GM23338 (cell line): ENCODE measurements at regions not wholly inside any gene's neighbourhood (a gene's known extent, or its start where the extent isn't known, plus 50 kb on each side); places are given as distances from the start of the nearest gene placed in this dataset.
"Not testable (repeated sequence)": the region's sequence is repeated elsewhere in the genome, so short reads cannot be mapped to it uniquely, and the experiment has no call there.

Experiments used
- CREB1 ChIP-seq: fragments of 250-450 bp; sonication (Bioruptor Pico); IDR thresholded peaks from 2 replicates; pipeline ENCODE4 v1.5.0; 2020; ENCODE audit warnings: low read depth, mild to moderate bottlenecking, moderate library complexity
- EZH2 ChIP-seq: fragments of 200-600 bp; sonication (generic); IDR thresholded peaks from one replicate; pipeline ENCODE4 v1.8.0; 2017; ENCODE audit warnings: antibody characterized with exemption, mild to moderate bottlenecking, low read depth; ENCODE audit not compliant: unreplicated experiment
- EZH2phosphoT487 ChIP-seq: fragments of 200-600 bp; sonication (generic); IDR thresholded peaks from one replicate; pipeline ENCODE4 v1.8.1; 2018; ENCODE audit warnings: antibody characterized with exemption; ENCODE audit not compliant: unreplicated experiment
- JUNB ChIP-seq: IDR thresholded peaks from one replicate; pipeline ENCODE4 v1.6.1; 2016; ENCODE audit warnings: antibody characterized with exemption; ENCODE audit not compliant: unreplicated experiment
- NANOG ChIP-seq: IDR thresholded peaks from 2 replicates; pipeline ENCODE4 v1.6.1; 2016; ENCODE audit warnings: antibody characterized with exemption, borderline replicate concordance
- POLR2AphosphoS5 ChIP-seq: IDR thresholded peaks from 2 replicates; pipeline ENCODE4 v1.6.1; 2016; ENCODE audit warnings: antibody characterized with exemption, low read depth
- TF ChIP-seq, protein P1 (sequence below): IDR thresholded peaks from 2 replicates; pipeline ENCODE4 v1.6.1; 2016; ENCODE audit warnings: antibody characterized with exemption
- TF ChIP-seq, protein P2 (sequence below), 2 experiments: fragments of 200-600 bp in 1 of 2; sonication (generic) in 1 of 2; conservative IDR thresholded peaks; 2 replicates each; pipeline versions ENCODE4 v1.5.1 to v1.6.1; 2016 to 2017; ENCODE audit warnings: antibody characterized with exemption in 2 of 2, low read depth in 2 of 2, mild to moderate bottlenecking in 2 of 2, moderate library complexity in 1 of 2

DNA sequence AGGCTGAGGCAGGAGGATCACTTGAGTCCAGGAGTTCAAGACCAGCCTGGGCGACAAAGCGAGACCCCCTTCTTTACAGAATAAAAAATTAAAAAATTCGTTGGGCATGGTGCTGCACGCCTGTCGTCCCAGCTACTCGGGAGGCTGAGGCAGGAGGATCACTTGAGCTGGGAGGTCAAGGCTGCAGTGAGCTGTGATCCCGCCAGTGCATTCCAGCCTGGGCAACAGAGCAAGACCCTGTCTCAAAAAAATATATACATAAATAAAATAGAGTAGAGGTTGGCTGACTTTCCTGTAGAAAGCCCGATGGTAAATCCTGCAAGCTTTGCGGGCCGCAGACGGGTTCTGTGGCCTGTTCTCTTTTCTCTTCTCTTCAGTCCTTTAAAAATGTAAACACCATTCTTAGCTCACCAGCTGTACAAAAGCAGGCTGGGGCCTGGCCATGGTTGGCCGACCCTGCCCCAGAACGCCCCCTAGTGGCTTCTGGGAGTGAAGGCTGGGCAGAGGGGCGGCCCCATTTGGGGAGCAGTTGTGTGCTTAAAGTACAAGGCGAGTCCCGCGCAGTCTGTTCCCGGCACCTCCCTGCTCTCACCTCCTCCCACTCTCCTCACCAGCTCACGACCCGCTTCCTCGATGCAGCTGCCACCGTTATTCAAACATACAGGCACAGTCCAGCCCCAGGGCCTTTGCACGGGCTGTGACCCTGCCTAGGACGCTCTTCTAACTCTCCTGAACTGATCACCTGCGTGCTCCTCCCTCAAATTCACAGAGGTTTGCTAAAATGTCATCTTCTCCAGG is 109.5 kb downstream of the CRLF3 start:
- TF ChIP-seq, protein P1, sequence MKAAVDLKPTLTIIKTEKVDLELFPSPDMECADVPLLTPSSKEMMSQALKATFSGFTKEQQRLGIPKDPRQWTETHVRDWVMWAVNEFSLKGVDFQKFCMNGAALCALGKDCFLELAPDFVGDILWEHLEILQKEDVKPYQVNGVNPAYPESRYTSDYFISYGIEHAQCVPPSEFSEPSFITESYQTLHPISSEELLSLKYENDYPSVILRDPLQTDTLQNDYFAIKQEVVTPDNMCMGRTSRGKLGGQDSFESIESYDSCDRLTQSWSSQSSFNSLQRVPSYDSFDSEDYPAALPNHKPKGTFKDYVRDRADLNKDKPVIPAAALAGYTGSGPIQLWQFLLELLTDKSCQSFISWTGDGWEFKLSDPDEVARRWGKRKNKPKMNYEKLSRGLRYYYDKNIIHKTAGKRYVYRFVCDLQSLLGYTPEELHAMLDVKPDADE, result not testable (repeated sequence)
- TF ChIP-seq, protein P2, sequence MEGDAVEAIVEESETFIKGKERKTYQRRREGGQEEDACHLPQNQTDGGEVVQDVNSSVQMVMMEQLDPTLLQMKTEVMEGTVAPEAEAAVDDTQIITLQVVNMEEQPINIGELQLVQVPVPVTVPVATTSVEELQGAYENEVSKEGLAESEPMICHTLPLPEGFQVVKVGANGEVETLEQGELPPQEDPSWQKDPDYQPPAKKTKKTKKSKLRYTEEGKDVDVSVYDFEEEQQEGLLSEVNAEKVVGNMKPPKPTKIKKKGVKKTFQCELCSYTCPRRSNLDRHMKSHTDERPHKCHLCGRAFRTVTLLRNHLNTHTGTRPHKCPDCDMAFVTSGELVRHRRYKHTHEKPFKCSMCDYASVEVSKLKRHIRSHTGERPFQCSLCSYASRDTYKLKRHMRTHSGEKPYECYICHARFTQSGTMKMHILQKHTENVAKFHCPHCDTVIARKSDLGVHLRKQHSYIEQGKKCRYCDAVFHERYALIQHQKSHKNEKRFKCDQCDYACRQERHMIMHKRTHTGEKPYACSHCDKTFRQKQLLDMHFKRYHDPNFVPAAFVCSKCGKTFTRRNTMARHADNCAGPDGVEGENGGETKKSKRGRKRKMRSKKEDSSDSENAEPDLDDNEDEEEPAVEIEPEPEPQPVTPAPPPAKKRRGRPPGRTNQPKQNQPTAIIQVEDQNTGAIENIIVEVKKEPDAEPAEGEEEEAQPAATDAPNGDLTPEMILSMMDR (conservative IDR thresholded peaks at IDR 0.05; ENCODE audit: low read depth in 2 of 2), result peak; percentile 71 to 72
- TF ChIP-seq POLR2AphosphoS5; EZH2; EZH2phosphoT487; JUNB; NANOG; CREB1 (CRISPR knock-in tag): not testable (repeated sequence)
